NK-92 treated with Interleukin-12 subunit alpha and Interleukin-12 subunit beta, amount 100 ng/mL, for 24 hours (cell line): ENCODE measurements at regions not wholly inside any gene's neighbourhood (a gene's known extent, or its start where the extent isn't known, plus 50 kb on each side); places are given as distances from the start of the nearest gene placed in this dataset.

ENCODE experiments used
- DNase-seq: peaks from one replicate; lab custom pipeline; 2025; lab: John Stamatoyannopoulos, UW

- no peak for DNase-seq
These were observed 122.1 kb upstream of the DYNLRB2 start for GRCh38 chr16:80418517-80419355.

- DNase-seq, result no peak
These were observed 123.0 kb upstream of the DYNLRB2 start for GRCh38 chr16:80417706-80418271.

- DNase-seq, result no peak
These were observed 132.8 kb upstream of the DYNLRB2 start for GRCh38 chr16:80408014-80408413.

- DNase-seq, result no peak
These were observed 133.4 kb upstream of the DYNLRB2 start for GRCh38 chr16:80407265-80407987.

DNA sequence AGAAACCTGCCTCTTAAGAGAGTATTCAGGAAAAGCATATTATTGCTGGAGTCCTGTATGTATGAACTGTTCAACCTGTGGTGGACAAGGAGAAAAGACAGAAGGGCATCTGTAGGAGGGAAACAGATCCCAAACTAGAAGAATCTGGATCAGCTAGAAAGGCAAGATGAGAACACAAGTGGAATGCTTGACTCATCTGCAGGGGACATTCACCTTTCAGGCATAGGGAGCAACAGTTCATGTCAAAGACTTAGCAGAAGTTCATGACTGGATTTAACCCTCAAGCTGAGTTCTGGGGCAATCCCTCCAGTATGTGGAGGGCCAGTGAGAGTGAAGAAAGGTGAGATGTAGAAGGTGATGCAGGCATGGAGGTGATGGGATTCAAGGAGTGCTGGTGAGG is 135.9 kb upstream of the DYNLRB2 start:
- DNase-seq, result no peak

DNA sequence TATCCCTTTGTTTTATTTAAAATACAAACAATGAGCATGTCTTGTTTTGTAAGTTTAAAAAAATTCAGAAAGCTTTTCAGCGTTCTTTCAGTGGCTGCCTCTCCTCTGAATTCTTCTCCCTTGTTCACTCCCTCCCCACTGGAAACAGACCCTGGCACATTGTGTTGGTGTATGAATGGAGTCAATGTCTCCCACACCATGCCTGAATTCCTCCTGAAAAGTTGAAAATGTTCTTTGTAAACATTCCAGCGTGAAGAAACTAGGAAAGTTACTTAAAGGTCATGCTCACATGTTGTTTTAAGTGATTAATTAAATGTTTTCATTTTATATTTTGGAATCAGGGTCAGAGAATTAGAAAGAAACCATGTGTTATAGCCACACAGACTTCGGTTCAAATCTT is 136.9 kb upstream of the DYNLRB2 start:
- no peak for DNase-seq

GRCh38 chr16:80390871-80391489 is 149.8 kb upstream of the DYNLRB2 start:
- no peak for DNase-seq

DNA sequence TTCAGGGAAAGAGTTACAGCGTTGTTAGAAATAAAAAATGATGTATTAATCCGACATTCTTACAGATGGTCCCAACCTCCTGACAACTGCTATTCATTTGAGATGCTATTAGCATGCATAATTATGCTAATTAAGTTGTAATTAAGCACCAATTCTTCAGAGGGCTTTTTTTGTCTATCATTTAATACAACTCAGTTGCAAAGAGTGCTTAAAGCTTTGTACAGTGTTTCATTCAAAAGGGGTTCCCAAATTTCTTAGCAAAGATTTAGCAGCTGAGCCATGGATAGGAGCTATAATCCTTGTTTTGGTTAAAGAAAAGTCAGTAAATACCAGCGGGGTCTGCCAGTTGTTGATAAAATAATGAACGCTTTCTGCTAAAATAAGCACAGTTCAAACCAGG is 150.7 kb upstream of the DYNLRB2 start:
- no peak for DNase-seq

- no peak for DNase-seq
These were observed 151.5 kb upstream of the DYNLRB2 start for GRCh38 chr16:80389338-80389737.

DNA sequence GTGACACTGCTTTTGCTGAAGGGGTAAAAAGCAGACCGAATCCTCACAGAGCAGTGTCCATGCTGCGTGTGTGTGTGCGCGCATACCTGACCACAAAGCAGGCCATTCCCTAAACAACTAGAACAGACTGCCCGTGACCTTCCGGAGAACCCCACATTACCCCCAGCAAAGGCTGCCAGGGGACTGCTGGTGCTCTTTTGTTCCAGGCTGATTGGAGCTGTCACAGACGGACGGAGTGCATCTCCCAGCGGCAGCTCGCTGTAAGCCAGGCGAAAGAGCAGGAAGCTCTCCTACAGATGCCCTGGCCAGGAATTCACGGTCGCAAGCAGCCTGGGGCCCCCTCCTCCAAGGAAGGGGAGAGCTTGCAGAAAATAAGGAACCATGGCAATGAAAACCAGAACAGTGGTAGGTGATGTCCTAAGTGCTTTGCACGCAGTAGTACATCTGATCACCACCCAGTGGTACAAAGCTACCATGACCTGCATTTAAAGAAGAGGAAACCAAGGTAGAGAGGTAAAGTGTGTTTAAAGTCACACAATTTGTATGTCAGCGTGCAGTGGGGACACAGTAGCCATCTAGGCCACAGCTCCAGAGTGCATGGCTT is 153.4 kb upstream of the DYNLRB2 start:
- DNase-seq, result no peak

DNA sequence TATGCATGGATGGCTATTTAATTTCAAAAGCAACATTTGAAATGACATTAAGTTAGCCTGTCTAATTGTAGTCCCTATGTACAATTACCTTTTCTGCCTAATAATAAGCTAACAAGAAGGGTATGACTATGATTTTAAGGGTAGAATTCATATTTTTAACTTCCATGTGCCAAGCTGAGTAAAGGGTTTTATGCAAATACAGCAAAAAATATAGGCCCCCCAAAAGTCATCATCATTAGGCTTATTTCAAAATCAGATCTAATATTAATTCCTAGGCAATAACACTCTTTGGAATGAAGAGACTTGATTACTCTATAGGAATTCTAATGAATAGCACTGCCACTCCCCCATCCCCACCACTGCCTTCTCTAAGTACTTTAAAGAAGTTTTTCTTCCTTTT is 155.9 kb upstream of the DYNLRB2 start:
- DNase-seq, result no peak

DNA sequence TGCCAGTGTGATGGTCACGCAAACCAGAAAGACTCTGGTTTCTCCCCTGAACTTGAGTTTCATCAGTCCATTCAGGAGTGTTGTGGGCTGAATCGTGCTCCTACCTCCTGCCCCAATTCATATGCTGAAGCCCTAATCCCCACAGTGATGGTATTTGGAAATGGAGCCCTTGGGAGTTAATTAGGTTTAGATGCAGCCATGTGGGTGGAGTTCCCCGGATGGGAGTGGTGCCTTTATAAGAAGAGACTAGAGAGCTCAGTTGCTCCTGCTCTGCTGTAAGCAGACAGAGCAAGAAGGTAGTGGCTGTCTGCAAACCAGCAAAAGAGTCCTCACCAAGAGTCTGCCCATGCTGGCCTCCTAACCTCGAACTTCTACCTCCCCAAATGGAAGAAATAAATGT is 160.3 kb upstream of the DYNLRB2 start:
- DNase-seq, result no peak

DNA sequence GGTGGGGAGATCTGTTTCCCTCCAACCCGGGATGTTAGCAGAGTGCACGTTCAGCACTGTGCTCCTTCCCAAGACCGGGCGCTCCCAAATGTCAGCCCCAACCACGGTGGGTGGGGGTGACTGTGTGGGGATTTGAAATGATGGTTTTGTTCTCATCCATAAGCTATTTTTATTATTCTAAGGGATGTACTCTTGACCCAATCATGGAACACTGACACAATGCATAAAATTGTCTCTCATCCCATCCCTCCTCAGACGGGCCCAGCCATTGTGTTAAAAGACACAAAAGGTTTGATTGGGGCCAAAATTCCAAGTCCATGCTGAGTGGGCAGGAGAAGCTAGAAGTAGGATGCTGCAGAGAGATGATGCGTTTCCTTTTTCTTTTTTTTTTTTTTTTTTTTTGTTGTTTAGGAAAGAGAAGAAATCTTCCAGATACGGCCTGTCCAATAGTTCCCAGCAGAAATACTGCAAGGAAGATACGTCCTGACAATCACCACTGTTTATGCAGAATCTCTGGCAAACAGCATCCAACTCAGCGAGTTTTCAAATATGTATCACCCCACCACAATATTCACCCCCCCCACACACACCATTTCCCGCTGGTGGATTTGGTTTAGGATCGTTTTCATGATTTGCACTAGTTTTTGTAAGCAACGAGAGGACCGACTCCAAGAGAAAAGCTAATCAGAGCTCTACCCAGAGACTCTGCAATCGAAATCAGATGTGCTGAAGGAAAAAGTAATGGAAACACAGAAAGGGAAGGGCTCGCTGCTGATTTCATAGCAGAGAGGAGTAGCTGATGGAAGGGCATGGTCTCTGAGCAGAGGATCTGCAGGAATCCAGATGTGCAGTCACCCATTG is 163.5 kb upstream of the DYNLRB2 start:
- no peak for DNase-seq

DNA sequence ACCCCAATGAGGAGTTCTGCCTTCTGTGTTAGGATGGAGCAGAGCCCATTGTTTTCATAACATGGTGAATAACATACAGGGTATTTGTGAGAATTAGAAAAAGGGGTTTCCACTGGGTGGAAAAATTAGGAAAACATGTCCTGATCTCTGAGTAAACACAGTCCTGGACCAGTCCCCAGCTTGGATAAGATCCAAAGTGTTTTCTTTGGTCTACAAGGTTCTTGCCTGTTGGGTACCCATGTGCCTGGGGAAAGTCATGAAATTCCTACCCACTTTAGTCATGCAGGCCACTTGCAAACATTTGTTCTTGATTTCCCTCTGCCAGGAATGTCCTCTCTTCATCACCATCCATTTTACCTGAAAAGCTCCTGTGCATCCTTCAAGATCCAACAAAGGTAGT is 164.8 kb upstream of the DYNLRB2 start:
- no peak for DNase-seq

GRCh38 chr16:80375513-80375912 is 165.3 kb upstream of the DYNLRB2 start:
- no peak for DNase-seq

GRCh38 chr16:80372341-80372740 is 168.5 kb upstream of the DYNLRB2 start:
- DNase-seq, result no peak

DNA sequence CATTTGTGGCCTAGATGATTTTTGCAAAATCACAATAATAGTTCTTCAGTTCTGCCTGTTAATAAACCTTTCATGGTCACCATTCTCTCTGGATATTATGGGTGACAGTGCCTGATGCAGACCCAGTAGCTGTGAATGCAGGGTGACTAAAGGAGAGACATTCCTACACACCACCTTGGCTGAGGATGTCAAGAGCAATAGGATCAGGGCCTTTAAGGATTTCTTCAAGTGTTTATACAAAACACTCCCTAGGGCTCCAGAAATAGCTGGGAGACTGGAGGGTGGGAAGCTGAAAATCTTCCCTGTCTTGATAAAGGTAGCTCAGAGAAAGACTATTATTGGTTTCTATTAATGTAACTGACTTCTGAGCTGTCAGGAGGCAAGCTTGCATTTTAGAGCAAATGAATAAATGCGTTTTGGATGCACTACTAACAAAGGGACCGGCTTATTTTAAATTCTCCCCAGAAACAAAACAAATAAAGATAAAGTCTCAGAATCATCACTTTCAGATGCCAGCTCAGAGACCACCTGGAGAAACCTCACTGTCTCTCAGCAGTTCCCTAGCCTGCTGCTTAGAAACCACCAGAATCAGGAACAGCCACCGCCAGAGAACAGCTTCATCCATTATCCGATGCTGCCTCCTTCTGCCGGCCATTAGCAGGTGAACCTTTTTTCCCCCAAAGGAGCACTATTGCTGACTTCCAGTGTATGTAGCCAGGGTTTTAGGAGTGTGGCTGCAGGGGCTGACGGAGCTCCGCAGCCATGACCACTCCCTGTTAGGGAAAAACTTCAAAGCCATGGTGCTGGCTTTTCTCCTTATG is 171.4 kb upstream of the DYNLRB2 start:
- no peak for DNase-seq

GRCh38 chr16:80367037-80367658 is 173.6 kb upstream of the DYNLRB2 start:
- DNase-seq, result no peak

DNA sequence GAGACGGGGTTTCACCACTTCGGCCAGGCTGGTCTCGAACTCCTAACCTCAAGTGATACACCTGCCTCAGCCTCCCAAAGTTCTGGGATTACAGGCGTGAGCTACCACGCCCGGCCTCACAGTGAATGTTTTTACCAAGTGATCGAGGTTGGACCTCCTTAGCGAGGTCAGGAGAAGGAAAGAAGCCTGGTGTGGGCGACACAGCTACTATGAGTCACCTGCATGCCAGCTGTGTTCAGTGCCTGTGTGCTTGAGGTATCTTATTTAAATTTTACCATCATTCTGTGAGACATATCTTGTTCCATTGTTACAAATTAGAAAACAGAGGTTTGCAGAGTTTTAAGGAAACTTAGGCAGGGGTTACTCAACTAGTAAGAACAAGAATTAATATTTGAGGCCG is 174.8 kb upstream of the DYNLRB2 start:
- DNase-seq, result no peak

- no peak for DNase-seq
These were observed 178.0 kb upstream of the DYNLRB2 start for GRCh38 chr16:80362816-80363215.
